HCT116 (cell line): ENCODE measurements at regions not wholly inside any gene's neighbourhood (a gene's known extent, or its start where the extent isn't known, plus 50 kb on each side); places are given as distances from the start of the nearest gene placed in this dataset.

Experiments used
- EGR1 ChIP-seq: IDR thresholded peaks from 2 replicates; pipeline ENCODE4 v1.6.1; 2012; ENCODE audit warnings: low read depth
- ELF1 ChIP-seq: IDR thresholded peaks from 2 replicates; pipeline ENCODE4 v1.6.1; 2012; ENCODE audit warnings: low read depth, borderline replicate concordance
- EZH2 ChIP-seq: fragments of 200-600 bp; sonication (generic); IDR thresholded peaks from 2 replicates; pipeline ENCODE4 v1.6.1; 2017; ENCODE audit warnings: antibody characterized with exemption, mixed run types
- EZH2phosphoT487 ChIP-seq: fragments of 200-600 bp; IDR thresholded peaks from 2 replicates; pipeline ENCODE4 v1.6.1; 2018; ENCODE audit warnings: antibody characterized with exemption, borderline replicate concordance
- POLR2A ChIP-seq: IDR thresholded peaks from 2 replicates; pipeline ENCODE4 v1.7.0; 2011; ENCODE audit warnings: borderline replicate concordance; ENCODE audit not compliant: insufficient read depth, insufficient read length; ENCODE audit errors: extremely low read depth
- POLR2AphosphoS5 ChIP-seq: IDR thresholded peaks from 2 replicates; pipeline ENCODE4 v1.6.1; 2011; ENCODE audit warnings: mild to moderate bottlenecking, low read depth, low read length, moderate library complexity
- RAD21 ChIP-seq: IDR thresholded peaks from 2 replicates; pipeline ENCODE4 v1.6.1; 2012; ENCODE audit warnings: low read depth, mild to moderate bottlenecking
- SIN3A ChIP-seq: IDR thresholded peaks from 2 replicates; pipeline ENCODE4 v1.6.1; 2012; ENCODE audit warnings: low read depth
- SP1 ChIP-seq: IDR thresholded peaks from 2 replicates; pipeline ENCODE4 v1.6.1; 2012; ENCODE audit warnings: low read depth
- YY1 ChIP-seq: IDR thresholded peaks from 2 replicates; pipeline ENCODE4 v1.6.1; 2011; ENCODE audit warnings: low read length, low read depth, moderate library complexity, mild to moderate bottlenecking; ENCODE audit not compliant: insufficient replicate concordance; ENCODE audit errors: extremely low read depth
- ZFX ChIP-seq: fragments of 450-650 bp; IDR thresholded peaks from 2 replicates; pipeline ENCODE4 v1.6.1; 2017
- TF ChIP-seq, protein P1 (sequence below), 3 experiments: fragments of 200-600 bp in 1 of 3; sonication (generic) in 1 of 3; IDR thresholded peaks in 2 of 3; conservative IDR thresholded peaks in 1 of 3; 2 replicates each; pipeline ENCODE4 v1.5.1; 2012 to 2017; ENCODE audit warnings: low read depth in 2 of 3, low read length in 2 of 3, antibody characterized with exemption in 1 of 3, borderline replicate concordance in 1 of 3, control low read depth in 1 of 3, mild to moderate bottlenecking in 1 of 3, mixed read lengths in 1 of 3, mixed run types in 1 of 3, moderate library complexity in 1 of 3; ENCODE audit not compliant: insufficient read depth in 1 of 3
- TF ChIP-seq, protein P2 (sequence below): IDR thresholded peaks from 2 replicates; pipeline ENCODE4 v1.6.1; 2012

GRCh38 chr18:56407646-56408180 lies 230.7 kb downstream of the TXNL1 start:
- TF ChIP-seq, protein P1, sequence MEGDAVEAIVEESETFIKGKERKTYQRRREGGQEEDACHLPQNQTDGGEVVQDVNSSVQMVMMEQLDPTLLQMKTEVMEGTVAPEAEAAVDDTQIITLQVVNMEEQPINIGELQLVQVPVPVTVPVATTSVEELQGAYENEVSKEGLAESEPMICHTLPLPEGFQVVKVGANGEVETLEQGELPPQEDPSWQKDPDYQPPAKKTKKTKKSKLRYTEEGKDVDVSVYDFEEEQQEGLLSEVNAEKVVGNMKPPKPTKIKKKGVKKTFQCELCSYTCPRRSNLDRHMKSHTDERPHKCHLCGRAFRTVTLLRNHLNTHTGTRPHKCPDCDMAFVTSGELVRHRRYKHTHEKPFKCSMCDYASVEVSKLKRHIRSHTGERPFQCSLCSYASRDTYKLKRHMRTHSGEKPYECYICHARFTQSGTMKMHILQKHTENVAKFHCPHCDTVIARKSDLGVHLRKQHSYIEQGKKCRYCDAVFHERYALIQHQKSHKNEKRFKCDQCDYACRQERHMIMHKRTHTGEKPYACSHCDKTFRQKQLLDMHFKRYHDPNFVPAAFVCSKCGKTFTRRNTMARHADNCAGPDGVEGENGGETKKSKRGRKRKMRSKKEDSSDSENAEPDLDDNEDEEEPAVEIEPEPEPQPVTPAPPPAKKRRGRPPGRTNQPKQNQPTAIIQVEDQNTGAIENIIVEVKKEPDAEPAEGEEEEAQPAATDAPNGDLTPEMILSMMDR (IDR thresholded peaks at IDR 0.05 in 2 of 3, conservative IDR thresholded peaks at IDR 0.05 in 1 of 3; ENCODE audit: borderline replicate concordance in 1 of 3, insufficient read depth in 1 of 3, low read depth in 2 of 3, low read length in 2 of 3) = no peak
- TF ChIP-seq EZH2phosphoT487 (no peak), SIN3A (no peak), EZH2 (no peak), ZFX (no peak), POLR2A (no peak), EGR1 (no peak), RAD21 (no peak), YY1 (no peak), POLR2AphosphoS5 (no peak), SP1 (no peak), ELF1 (no peak)
- TF ChIP-seq, protein P2, sequence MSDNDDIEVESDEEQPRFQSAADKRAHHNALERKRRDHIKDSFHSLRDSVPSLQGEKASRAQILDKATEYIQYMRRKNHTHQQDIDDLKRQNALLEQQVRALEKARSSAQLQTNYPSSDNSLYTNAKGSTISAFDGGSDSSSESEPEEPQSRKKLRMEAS = no peak
